ENCODE measurements at regions not wholly inside any gene's neighbourhood (a gene's known extent, or its start where the extent isn't known, plus 50 kb on each side); places are given as distances from the start of the nearest gene placed in this dataset.

GRCh38 chr4:84277923-84278322 lies 221.2 kb downstream of the NKX6-1 start:
- ATAC-seq (ENCODE audit: insufficient read depth, low FRiP score) (no peak), DNase-seq (no peak)
- peaks cover 0 to 2% (median 0%) of the 10 kb centered on the region in 3 donors for H3K27me3 ChIP-seq (ENCODE audit: control insufficient read depth in 3 of 3, insufficient read depth in 3 of 3, low read length in 2 of 3)
- H3K9me3 ChIP-seq (ENCODE audit: control insufficient read depth in 4 of 4, insufficient read depth in 3 of 4, low read length in 3 of 4) = no peaks in the 10 kb centered on the region
- 75 to 88% methylated on average over 2 of the region's 2 CpGs for WGBS, 2 donors
- no peaks in the 10 kb centered on the region for H3K4me1 ChIP-seq (ENCODE audit: control insufficient read depth in 5 of 5, insufficient read depth in 5 of 5, low read length in 5 of 5)
- no peak overlapping the region for H3K9ac ChIP-seq (ENCODE audit: insufficient read depth in 1 of 2, low read length in 2 of 2)
- no peak overlapping the region for H3K27ac ChIP-seq (ENCODE audit: low read depth in 1 of 2, low read length in 1 of 2)
- H3K4me3 ChIP-seq = no peak overlapping the region
- TF ChIP-seq CTCF (IDR thresholded peaks at IDR 0.05; ENCODE audit: control extremely low read depth, extremely low read depth) = no peak
- no peaks in the 10 kb centered on the region for H3K36me3 ChIP-seq (ENCODE audit: control insufficient read depth in 4 of 4, insufficient read depth in 4 of 4, low read length in 4 of 4)

GRCh38 chr4:84276752-84277151 lies 222.3 kb downstream of the NKX6-1 start:
- WGBS, 2 donors = 82 to 91% methylated on average over 1 of the region's 1 CpG
- no peak for DNase-seq
- Histone ChIP-seq H3K4me1 (ENCODE audit: control insufficient read depth in 5 of 5, insufficient read depth in 5 of 5, low read length in 5 of 5) (no peaks in the 10 kb centered on the region), H3K9me3 (ENCODE audit: control insufficient read depth in 4 of 4, insufficient read depth in 3 of 4, low read length in 3 of 4) (no peaks in the 10 kb centered on the region), H3K27me3 (ENCODE audit: control insufficient read depth in 3 of 3, insufficient read depth in 3 of 3, low read length in 2 of 3) (no peaks in the 10 kb centered on the region), H3K27ac (ENCODE audit: low read depth in 1 of 2, low read length in 1 of 2) (no peak overlapping the region), H3K36me3 (ENCODE audit: control insufficient read depth in 4 of 4, insufficient read depth in 4 of 4, low read length in 4 of 4) (no peaks in the 10 kb centered on the region), H3K4me3 (no peak overlapping the region), H3K9ac (ENCODE audit: insufficient read depth in 1 of 2, low read length in 2 of 2) (no peak overlapping the region)
- ATAC-seq (ENCODE audit: insufficient read depth, low FRiP score) = no peak
- no peak for TF ChIP-seq CTCF (IDR thresholded peaks at IDR 0.05; ENCODE audit: control extremely low read depth, extremely low read depth)

GRCh38 chr4:84269536-84270044 lies 229.5 kb downstream of the NKX6-1 start:
- ATAC-seq (ENCODE audit: insufficient read depth, low FRiP score) (no peak), DNase-seq (no peak)
- Histone ChIP-seq H3K27ac (ENCODE audit: low read depth in 1 of 2, low read length in 1 of 2) (no peak overlapping the region), H3K4me3 (no peak overlapping the region), H3K9me3 (ENCODE audit: control insufficient read depth in 4 of 4, insufficient read depth in 3 of 4, low read length in 3 of 4) (no peaks in the 10 kb centered on the region), H3K27me3 (ENCODE audit: control insufficient read depth in 3 of 3, insufficient read depth in 3 of 3, low read length in 2 of 3) (no peaks in the 10 kb centered on the region), H3K36me3 (ENCODE audit: control insufficient read depth in 4 of 4, insufficient read depth in 4 of 4, low read length in 4 of 4) (no peaks in the 10 kb centered on the region), H3K4me1 (ENCODE audit: control insufficient read depth in 5 of 5, insufficient read depth in 5 of 5, low read length in 5 of 5) (no peaks in the 10 kb centered on the region), H3K9ac (ENCODE audit: insufficient read depth in 1 of 2, low read length in 2 of 2) (no peak overlapping the region)
- no peak for TF ChIP-seq CTCF (IDR thresholded peaks at IDR 0.05; ENCODE audit: control extremely low read depth, extremely low read depth)

GRCh38 chr4:84264652-84265051 lies 234.4 kb downstream of the NKX6-1 start:
- H3K9me3 ChIP-seq (ENCODE audit: control insufficient read depth in 4 of 4, insufficient read depth in 3 of 4, low read length in 3 of 4) = peaks cover 0 to 4% (median 0%) of the 10 kb centered on the region in 4 donors
- H3K27ac ChIP-seq (ENCODE audit: low read depth in 1 of 2, low read length in 1 of 2) = no peak overlapping the region
- no peak overlapping the region for H3K4me3 ChIP-seq
- no peak for ATAC-seq (ENCODE audit: insufficient read depth, low FRiP score)
- H3K4me1 ChIP-seq (ENCODE audit: control insufficient read depth in 5 of 5, insufficient read depth in 5 of 5, low read length in 5 of 5) = no peaks in the 10 kb centered on the region
- H3K9ac ChIP-seq (ENCODE audit: insufficient read depth in 1 of 2, low read length in 2 of 2) = no peak overlapping the region
- no peak for TF ChIP-seq CTCF (IDR thresholded peaks at IDR 0.05; ENCODE audit: control extremely low read depth, extremely low read depth)
- no peaks in the 10 kb centered on the region for H3K36me3 ChIP-seq (ENCODE audit: control insufficient read depth in 4 of 4, insufficient read depth in 4 of 4, low read length in 4 of 4)
- no peaks in the 10 kb centered on the region for H3K27me3 ChIP-seq (ENCODE audit: control insufficient read depth in 3 of 3, insufficient read depth in 3 of 3, low read length in 2 of 3)
- DNase-seq = no peak

Data from lung (tissue), 11 donors.